IgD-negative memory B cell (primary cell): ENCODE measurements at regions not wholly inside any gene's neighbourhood (a gene's known extent, or its start where the extent isn't known, plus 50 kb on each side); places are given as distances from the start of the nearest gene placed in this dataset.
A peak's percentile ranks its signal among the peaks of the same experiment; 100 is the strongest.

ENCODE experiments used
- H3K27ac Mint-ChIP-seq, 3 donors: one replicate each; pipeline ENCODE4 v1.8.0; 2020 to 2022; ENCODE audit warnings: mild to moderate bottlenecking in 3 of 3, mixed read lengths in 3 of 3, moderate library complexity in 1 of 3
- H3K27me3 Mint-ChIP-seq: one replicate; pipeline ENCODE4 v1.8.0; 2021; ENCODE audit warnings: mixed read lengths
- H3K36me3 Mint-ChIP-seq: one replicate; pipeline ENCODE4 v1.8.0; 2020; ENCODE audit warnings: mild to moderate bottlenecking, mixed read lengths
- H3K4me1 Mint-ChIP-seq, 3 donors: one replicate each; pipeline ENCODE4 v1.8.0; 2020 to 2022; ENCODE audit warnings: mixed read lengths in 3 of 3, mild to moderate bottlenecking in 1 of 3
- H3K4me3 Mint-ChIP-seq, 4 donors: one replicate each; pipeline ENCODE4 v1.8.0; 2020 to 2022; ENCODE audit warnings: mild to moderate bottlenecking in 4 of 4, mixed read lengths in 4 of 4, moderate library complexity in 3 of 4
- H3K9me3 Mint-ChIP-seq, 3 donors: one replicate each; pipeline ENCODE4 v1.8.0; 2020 to 2021; ENCODE audit warnings: mixed read lengths in 3 of 3, mild to moderate bottlenecking in 1 of 3

DNA sequence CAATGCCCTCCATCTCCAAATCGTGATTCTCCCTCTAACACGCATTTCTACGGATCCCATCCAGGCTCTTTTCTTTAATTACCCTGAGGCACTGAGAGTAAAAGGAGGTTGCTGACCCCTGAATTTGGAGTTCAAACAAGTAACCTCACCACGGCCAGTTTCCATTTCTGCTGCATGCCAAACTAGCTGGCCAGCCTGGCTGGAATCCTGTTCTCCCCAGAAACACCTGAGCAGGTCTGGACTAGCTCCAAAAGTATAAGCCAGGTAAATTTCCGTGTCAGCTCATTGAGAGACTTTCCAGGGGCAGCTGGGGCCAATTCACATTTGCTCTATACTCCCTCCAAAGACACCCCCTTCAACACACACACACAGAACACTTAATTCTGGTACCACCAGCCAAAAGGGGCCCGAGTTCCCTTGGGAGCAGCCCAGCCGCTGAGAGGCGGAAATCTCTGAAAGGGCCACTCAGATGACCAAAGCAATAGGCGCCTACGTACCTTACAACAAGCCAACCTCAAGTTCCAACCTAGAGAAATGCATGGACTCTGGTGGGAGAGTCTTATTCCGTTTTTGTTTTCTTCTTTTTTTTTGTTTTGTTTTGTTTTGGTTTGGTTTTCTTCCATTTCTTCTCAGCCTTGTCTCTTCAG is 131.4 kb downstream of the NDUFA12 start:
- Mint-ChIP-seq H3K27ac (no peak overlapping the region), H3K27me3 (peaks cover 24% of the 10 kb centered on the region)

DNA sequence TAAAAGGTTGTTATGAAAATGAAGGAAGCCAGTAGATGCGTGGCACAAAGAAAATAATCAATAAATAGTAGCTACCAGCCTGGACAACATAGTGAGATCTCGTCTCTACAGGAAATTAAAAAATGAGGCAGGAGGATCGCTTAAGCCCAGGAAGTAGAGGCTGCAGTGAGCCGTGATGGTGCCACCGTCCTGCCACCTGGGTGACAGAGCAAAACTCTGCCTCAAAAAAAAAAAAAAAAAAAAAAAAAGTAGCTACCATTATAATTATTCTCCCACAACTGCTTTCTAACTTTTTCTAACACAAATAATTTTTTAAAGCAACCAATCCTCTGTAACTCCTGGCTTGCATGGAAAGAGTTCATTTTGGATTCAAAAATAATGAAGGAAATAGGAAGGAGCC is 133.0 kb downstream of the NDUFA12 start:
- Mint-ChIP-seq H3K36me3 (no peaks in the 10 kb centered on the region), H3K9me3 (no peaks in the 10 kb centered on the region), H3K27me3 (peaks cover 19% of the 10 kb centered on the region), H3K4me1 (peaks cover 18 to 28% (median 25%) of the 10 kb centered on the region in 3 donors), H3K27ac (no peak overlapping the region), H3K4me3 (peak overlapping the region in 2 of 4 donors; percentile 25 to 83)

More for the DNA sequence above, 131.4 kb downstream of the NDUFA12 start:
- no peaks in the 10 kb centered on the region for H3K36me3 Mint-ChIP-seq
- no peaks in the 10 kb centered on the region for H3K9me3 Mint-ChIP-seq
- H3K4me1 Mint-ChIP-seq, result peaks cover 19 to 30% (median 28%) of the 10 kb centered on the region in 3 donors
- peak overlapping the region; percentile 75 to 88 (median 80) for H3K4me3 Mint-ChIP-seq

DNA sequence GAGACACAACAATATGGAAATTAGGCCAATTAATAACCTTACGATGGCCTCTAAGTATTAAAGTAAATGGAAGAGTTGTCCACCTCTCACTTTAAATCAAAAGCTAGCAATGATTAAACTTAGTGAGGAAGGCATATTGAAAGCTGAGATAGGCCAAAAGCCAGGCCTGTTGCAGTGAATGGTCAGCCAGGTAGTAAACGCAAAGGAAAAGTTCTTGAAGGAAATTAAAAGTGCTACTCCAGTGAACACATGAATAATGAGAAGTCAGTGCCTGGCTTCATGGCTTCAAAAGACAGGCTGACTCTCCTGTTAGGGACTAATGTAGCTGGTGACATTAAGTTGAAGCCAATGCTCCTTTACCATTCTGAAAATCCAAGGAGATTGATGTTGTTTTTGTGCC is 135.3 kb downstream of the NDUFA12 start:
- H3K27ac Mint-ChIP-seq, result no peak overlapping the region
- peaks cover 4% of the 10 kb centered on the region for H3K36me3 Mint-ChIP-seq
- H3K4me3 Mint-ChIP-seq, result no peak overlapping the region
- H3K9me3 Mint-ChIP-seq, result peaks cover 0 to 2% (median 0%) of the 10 kb centered on the region in 3 donors
- peaks cover 5% of the 10 kb centered on the region for H3K27me3 Mint-ChIP-seq
- H3K4me1 Mint-ChIP-seq, result peaks cover 11 to 18% (median 12%) of the 10 kb centered on the region in 3 donors

DNA sequence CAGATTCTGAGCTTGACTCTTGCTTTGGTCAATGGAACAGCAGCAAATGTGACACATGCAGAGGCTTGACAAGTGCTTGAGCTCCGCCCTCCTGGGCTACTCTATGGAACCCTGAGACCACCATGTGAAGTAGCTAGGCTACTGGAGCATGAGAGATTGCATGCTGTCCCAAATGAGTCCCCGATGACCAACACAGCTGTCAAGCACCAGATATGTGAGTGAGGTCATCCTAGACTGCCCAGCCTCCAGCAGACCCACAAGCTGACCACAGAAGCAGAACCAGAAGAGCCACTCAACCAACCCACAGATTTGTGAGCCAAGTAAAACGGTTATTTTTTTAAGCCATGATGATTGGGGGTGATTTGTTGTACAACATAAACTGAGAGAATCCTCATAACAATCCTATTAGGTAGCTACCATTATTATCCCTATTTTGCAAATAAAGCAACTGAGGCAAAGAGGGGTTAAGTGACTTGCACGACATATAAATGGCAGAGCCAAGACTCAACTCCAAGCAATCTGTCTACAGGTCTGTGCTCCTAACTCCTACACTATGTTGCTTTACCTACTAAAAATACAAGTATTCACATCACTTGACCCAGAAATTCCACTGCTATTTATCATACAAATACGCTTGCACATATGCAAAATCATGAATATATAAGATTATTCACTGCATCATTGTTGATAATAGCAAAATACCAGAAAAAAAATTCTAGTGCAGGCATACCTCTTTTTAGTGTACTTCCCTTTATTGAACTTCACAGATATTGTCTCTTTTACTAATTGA is 136.2 kb downstream of the NDUFA12 start:
- Mint-ChIP-seq H3K36me3 (peaks cover 4% of the 10 kb centered on the region), H3K27me3 (peaks cover 2% of the 10 kb centered on the region), H3K9me3 (peaks cover 0 to 2% (median 0%) of the 10 kb centered on the region in 3 donors), H3K27ac (no peak overlapping the region), H3K4me1 (peaks cover 8 to 13% (median 10%) of the 10 kb centered on the region in 3 donors), H3K4me3 (no peak overlapping the region)

DNA sequence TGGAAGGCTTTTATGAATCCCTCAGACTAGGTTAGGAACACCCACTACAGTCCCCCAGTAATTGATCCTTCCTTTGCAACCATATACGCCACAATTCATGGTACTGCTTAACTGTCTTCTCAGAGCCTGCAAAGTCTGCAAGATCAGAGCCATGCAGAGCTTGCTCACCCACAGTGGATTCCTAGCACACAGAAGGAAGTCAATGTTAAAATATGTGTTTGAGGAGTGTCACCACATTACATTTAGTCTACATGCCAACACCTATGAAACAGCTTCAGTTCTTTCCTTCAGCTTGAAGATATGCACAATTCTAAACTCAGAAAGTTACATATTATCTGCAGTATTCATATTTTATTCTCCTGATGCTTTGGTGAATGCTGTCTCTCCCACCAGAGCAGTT is 138.5 kb downstream of the NDUFA12 start:
- peaks cover 0 to 4% (median under 1%) of the 10 kb centered on the region in 3 donors for H3K4me1 Mint-ChIP-seq
- H3K27ac Mint-ChIP-seq, result no peak overlapping the region
- H3K9me3 Mint-ChIP-seq, result peaks cover 0 to 2% (median 0%) of the 10 kb centered on the region in 3 donors
- H3K36me3 Mint-ChIP-seq, result peaks cover 4% of the 10 kb centered on the region
- no peaks in the 10 kb centered on the region for H3K27me3 Mint-ChIP-seq
- no peak overlapping the region for H3K4me3 Mint-ChIP-seq

DNA sequence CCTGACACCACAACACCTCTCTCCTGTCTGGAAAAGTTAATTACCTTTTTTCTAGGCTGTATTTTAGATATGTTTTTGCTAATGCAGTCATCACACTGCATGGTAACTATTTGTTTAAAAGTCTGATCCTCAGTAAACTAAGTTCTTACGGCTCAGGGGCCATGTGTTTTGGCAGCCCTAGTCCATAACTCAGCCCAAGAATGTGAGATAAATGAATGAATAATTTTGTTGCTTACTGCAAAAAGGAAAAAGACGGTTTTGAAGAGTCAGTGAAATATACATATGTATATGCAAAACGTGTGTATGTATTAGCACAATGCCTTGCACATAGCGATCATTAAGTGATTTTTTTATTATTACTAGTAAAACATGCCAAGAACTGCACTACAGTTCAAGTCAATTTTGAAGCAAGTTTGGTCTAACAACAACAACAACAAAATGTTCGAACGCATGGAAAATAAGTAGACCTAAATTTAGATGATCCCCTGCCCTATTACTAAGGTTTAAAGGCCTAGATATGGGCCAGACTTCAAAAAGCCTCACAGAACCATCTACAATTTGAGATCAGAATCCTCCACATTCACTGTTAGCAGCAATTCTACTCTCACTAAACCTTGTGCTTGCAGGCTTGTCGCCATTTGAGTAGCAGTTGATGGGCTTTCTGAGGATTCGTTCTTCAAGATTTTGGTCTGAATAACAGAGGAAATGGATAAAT is 140.0 kb downstream of the NDUFA12 start:
- H3K27me3 Mint-ChIP-seq, result no peaks in the 10 kb centered on the region
- peaks cover 4% of the 10 kb centered on the region for H3K36me3 Mint-ChIP-seq
- H3K4me1 Mint-ChIP-seq, result peaks cover 0 to 4% (median 0%) of the 10 kb centered on the region in 3 donors
- peaks cover 0 to 2% (median 0%) of the 10 kb centered on the region in 3 donors for H3K9me3 Mint-ChIP-seq
- H3K27ac Mint-ChIP-seq, result no peak overlapping the region
- no peak overlapping the region for H3K4me3 Mint-ChIP-seq

DNA sequence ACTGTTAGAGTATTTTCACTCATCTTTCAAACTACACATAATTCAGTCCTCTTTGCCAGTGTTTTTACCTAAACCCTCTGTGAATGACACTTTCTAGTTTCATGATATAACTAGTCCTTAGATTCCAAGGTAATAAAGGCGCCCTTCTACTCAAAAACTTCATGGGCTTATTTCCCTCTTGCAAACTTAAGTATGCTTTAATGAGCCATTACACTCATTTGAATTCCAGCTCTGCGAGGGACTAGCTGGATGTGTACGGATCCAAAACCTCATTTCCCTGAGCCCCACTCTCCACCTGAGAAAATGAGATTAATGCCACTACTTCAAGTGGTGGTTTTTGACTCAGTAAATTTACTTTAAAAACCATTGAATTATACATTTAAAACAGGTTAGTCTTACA is 141.1 kb downstream of the NDUFA12 start:
- H3K27ac Mint-ChIP-seq, result no peak overlapping the region
- H3K27me3 Mint-ChIP-seq, result no peaks in the 10 kb centered on the region
- H3K4me1 Mint-ChIP-seq, result peaks cover 0 to 4% (median 0%) of the 10 kb centered on the region in 3 donors
- no peak overlapping the region for H3K4me3 Mint-ChIP-seq
- peaks cover 4% of the 10 kb centered on the region for H3K36me3 Mint-ChIP-seq
- peaks cover 0 to 2% (median 0%) of the 10 kb centered on the region in 3 donors for H3K9me3 Mint-ChIP-seq

DNA sequence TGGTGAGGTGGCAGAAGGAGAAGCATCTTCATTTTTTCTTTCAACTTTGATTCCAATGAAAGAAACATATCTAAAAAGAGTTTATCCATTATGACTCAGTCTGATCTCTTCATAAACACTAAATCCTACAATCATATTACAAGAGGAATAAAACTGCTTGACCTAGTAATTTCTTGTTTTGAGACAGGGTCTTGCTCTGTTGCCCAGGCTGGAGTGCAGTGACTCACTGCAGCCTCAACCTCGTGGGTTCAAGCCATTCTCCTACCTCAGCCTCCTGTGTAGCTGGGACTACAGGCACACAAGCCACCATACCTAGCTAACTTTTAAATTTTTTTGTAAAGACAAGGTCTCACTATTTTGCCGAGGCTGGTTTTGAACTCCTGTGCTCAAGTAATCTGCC is 147.2 kb downstream of the NDUFA12 start:
- peak overlapping the region in 1 of 3 donors; percentile 45 for H3K27ac Mint-ChIP-seq
- no peak overlapping the region for H3K4me3 Mint-ChIP-seq
- H3K9me3 Mint-ChIP-seq, result peaks cover 0 to 1% (median 0%) of the 10 kb centered on the region in 3 donors
- peaks cover 3% of the 10 kb centered on the region for H3K27me3 Mint-ChIP-seq
- peaks cover 10 to 15% (median 14%) of the 10 kb centered on the region in 3 donors for H3K4me1 Mint-ChIP-seq
- no peaks in the 10 kb centered on the region for H3K36me3 Mint-ChIP-seq

DNA sequence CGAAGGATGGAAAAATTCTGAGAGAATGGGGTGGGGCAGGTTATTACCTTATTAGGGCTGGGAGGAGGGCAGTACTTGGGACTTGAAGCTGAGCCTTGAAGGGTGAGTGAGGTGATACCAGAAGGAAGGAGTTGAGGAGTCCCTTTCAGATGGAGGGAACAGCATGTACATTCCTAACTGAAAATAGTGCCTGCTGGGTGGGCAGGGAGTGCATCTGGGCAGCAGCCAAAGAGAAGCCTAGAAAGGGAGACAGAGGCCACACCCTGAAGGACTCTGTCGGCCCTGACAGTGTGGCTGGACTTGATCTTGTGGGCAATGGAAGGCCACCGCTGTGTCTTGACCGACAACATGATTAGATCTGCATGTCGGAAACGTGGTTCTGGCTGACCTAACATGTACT is 147.6 kb downstream of the NDUFA12 start:
- peaks cover 0 to 1% (median 0%) of the 10 kb centered on the region in 3 donors for H3K9me3 Mint-ChIP-seq
- peaks cover 3% of the 10 kb centered on the region for H3K27me3 Mint-ChIP-seq
- peak overlapping the region in 1 of 3 donors; percentile 45 for H3K27ac Mint-ChIP-seq
- H3K4me3 Mint-ChIP-seq, result no peak overlapping the region
- peaks cover 15 to 20% (median 18%) of the 10 kb centered on the region in 3 donors for H3K4me1 Mint-ChIP-seq
- H3K36me3 Mint-ChIP-seq, result no peaks in the 10 kb centered on the region

DNA sequence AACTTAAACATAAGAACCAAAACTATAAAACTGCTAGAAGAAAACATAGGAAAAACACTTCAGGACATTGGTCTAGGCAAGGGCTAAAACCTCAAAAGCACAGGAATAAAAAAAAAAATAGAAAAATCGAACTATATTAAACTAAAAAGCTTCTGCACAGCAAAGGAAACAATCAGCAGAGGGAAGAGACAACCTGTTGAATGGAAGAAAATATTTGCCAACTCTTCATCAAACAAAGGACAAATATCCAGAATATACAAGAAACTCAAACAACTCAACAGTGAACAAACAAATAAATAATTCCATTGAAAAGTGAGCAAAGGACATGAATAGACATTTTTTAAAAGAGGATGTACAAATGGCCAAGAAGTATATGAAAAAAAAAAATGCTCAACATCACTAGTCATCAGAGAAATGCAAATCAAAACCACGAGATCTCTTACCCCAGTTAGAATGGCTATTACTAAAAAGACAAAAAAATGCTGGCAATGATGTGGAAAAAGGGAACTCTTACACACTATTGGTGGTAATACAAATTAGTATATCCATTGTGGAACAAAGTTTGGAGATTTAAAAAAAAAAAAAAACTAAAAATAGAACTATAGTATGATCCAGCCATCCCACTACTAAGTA is 152.0 kb downstream of the NDUFA12 start:
- no peak overlapping the region for H3K27ac Mint-ChIP-seq

DNA sequence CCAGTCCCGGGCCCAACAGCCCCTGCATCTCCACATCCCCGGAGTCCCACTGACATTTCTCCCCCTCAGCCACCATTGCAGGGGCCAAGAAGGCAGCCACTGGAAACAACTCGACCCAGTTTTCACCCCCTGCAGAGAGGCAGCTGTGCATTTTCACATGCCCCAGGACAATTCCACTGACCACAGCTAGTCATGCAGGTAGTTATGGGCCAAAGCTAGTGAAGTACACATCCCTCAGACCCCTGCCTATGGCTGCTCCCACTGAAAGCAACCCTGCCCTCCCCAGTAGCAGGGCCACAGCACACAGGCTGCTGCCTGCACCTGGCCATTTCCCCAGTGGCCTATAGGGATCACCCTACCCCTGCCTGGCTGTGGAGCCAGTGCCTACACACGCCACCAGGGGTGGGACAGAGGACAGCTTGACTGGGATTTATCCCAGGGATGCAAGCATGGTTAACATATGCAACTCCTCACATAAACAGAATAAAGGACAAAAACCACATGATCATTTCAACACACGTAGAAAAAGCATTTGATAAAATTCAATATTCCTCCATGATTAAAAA is 154.0 kb downstream of the NDUFA12 start:
- no peaks in the 10 kb centered on the region for H3K36me3 Mint-ChIP-seq
- peaks cover 0 to 1% (median 0%) of the 10 kb centered on the region in 3 donors for H3K9me3 Mint-ChIP-seq
- H3K4me3 Mint-ChIP-seq, result no peak overlapping the region
- H3K4me1 Mint-ChIP-seq, result peaks cover 11 to 16% (median 14%) of the 10 kb centered on the region in 3 donors
- peaks cover 3% of the 10 kb centered on the region for H3K27me3 Mint-ChIP-seq
- no peak overlapping the region for H3K27ac Mint-ChIP-seq

More for the DNA sequence above, 152.0 kb downstream of the NDUFA12 start:
- H3K9me3 Mint-ChIP-seq, result peaks cover 0 to 1% (median 0%) of the 10 kb centered on the region in 3 donors
- peaks cover 3% of the 10 kb centered on the region for H3K27me3 Mint-ChIP-seq
- H3K36me3 Mint-ChIP-seq, result no peaks in the 10 kb centered on the region
- peak overlapping the region in 2 of 4 donors; percentile 20 to 59 for H3K4me3 Mint-ChIP-seq
- peaks cover 17 to 23% (median 19%) of the 10 kb centered on the region in 3 donors for H3K4me1 Mint-ChIP-seq

DNA sequence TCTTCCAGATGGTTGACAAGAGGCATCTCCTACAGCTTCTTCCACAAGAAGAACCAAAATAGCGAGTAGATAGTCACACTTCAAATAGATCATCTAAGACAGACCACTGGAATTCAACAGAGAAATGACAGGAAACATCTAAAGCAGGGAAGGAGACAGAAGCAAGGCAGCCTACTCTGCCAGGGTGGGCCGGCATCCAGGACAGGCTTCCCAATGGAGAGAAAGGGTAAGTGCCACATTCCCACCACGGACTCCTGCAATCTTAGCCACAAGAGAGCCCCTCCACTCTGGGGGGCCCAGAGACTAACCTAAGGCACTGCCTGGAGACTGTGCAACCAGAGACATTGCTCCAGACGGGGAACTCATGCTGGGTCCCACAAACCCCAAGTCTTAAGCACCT is 154.5 kb downstream of the NDUFA12 start:
- H3K36me3 Mint-ChIP-seq, result no peaks in the 10 kb centered on the region
- no peak overlapping the region for H3K4me3 Mint-ChIP-seq
- H3K27me3 Mint-ChIP-seq, result peaks cover 3% of the 10 kb centered on the region
- peaks cover 11 to 16% (median 16%) of the 10 kb centered on the region in 3 donors for H3K4me1 Mint-ChIP-seq
- H3K27ac Mint-ChIP-seq, result no peak overlapping the region
- peaks cover 0 to 1% (median 0%) of the 10 kb centered on the region in 3 donors for H3K9me3 Mint-ChIP-seq

DNA sequence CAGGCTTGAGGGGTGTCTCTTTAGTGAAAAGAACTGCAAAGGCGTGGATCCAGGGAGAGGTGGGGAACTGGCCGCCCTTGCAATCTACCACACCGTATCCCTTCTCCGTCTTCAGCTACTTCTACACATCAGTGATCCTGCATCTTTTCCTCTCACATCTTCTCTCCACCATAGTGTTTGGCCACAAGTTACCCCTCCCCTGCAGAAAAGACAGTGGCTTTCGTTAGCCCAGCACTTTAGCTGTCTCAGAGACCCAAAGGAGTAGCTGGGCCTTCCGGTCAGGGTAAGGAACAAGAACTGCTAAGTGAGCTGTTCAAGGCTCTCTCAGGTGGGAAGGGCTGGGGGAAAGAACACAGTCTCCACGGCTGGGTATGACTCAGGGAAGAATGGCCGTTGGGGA is 158.4 kb downstream of the NDUFA12 start:
- Mint-ChIP-seq H3K27me3 (no peaks in the 10 kb centered on the region), H3K4me1 (peaks cover 0 to 5% (median 0%) of the 10 kb centered on the region in 3 donors), H3K36me3 (no peaks in the 10 kb centered on the region), H3K4me3 (no peak overlapping the region), H3K27ac (no peak overlapping the region), H3K9me3 (no peaks in the 10 kb centered on the region)

DNA sequence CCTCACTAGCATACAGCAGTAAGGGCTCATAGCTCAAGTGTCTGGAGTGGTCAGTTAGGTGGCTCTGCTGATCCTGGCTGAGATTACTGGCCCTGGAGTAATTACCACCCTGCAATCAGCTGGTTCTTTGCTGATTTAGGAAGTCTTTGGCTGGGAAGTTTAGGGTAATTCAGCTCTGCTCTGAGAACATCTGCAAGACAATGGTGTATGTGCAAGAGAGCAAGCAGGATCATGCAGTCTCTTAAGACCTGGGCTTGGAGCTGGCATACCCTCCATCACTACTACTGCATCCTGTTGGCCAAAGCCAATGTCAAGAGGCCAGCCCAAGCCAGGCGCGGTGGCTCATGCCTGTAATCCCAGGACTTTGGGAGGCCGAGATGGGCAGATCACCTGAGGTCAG is 159.0 kb downstream of the NDUFA12 start:
- no peak overlapping the region for H3K4me3 Mint-ChIP-seq

More for the DNA sequence above, 159.0 kb downstream of the NDUFA12 start:
- Mint-ChIP-seq H3K9me3 (no peaks in the 10 kb centered on the region), H3K36me3 (peaks cover under 1% of the 10 kb centered on the region), H3K4me1 (peaks cover 1 to 7% (median 2%) of the 10 kb centered on the region in 3 donors), H3K27ac (no peak overlapping the region), H3K27me3 (no peaks in the 10 kb centered on the region)
